ENCODE measurements at regions not wholly inside any gene's neighbourhood (a gene's known extent, or its start where the extent isn't known, plus 50 kb on each side); places are given as distances from the start of the nearest gene placed in this dataset.

GRCh38 chr21:29448766-29449165 lies 150.0 kb downstream of the BACH1 start:
- no peak overlapping the region for H2AFZ ChIP-seq (ENCODE audit: low read length)
- WGBS (ENCODE audit: low lambda C conversion rate), result 83% methylated on average over 4 of the region's 4 CpGs
- TF ChIP-seq ZNF292 (CRISPR knock-in tag; IDR thresholded peaks at IDR 0.05; ENCODE audit: borderline replicate concordance, low read depth), result no peak
- TF ChIP-seq ZNF513 (CRISPR knock-in tag; conservative IDR thresholded peaks at IDR 0.05), result no peak
- no peak for TF ChIP-seq CEBPZ (IDR thresholded peaks at IDR 0.05; ENCODE audit: low read length)
- no peak for TF ChIP-seq ZBTB34 (CRISPR knock-in tag; IDR thresholded peaks at IDR 0.05)
- no peak for TF ChIP-seq ZNF17 (CRISPR knock-in tag; IDR thresholded peaks at IDR 0.05)
- TF ChIP-seq MTA3 (CRISPR knock-in tag; IDR thresholded peaks at IDR 0.05), result no peak
- H3K27me3 ChIP-seq (ENCODE audit: control insufficient read depth in 1 of 2, insufficient read depth in 2 of 2, low read length in 2 of 2), result no peaks in the 10 kb centered on the region
- no peak overlapping the region for H3K4me3 ChIP-seq (replicated peaks in 1 of 3; ENCODE audit: insufficient read depth in 1 of 3, low read depth in 2 of 3, low read length in 3 of 3)
- no peaks in the 10 kb centered on the region for H4K20me1 ChIP-seq (ENCODE audit: insufficient read depth, low read length)
- intact Hi-C loops (cut with micrococcal nuclease; ENCODE audit: unreplicated experiment), result no loop called here
- no peak overlapping the region for H3K4me2 ChIP-seq (ENCODE audit: low read depth, low read length)
- H3K79me2 ChIP-seq (ENCODE audit: insufficient read depth, low read length), result no peaks in the 10 kb centered on the region
- DNase-seq (ENCODE audit: low spot score) (no peak), ATAC-seq (no peak), FAIRE-seq (no peak)
- in situ Hi-C loops (cut with HindIII; ENCODE audit: extremely low pct_ligation_motif_present, low pct_unique_long_range_greater_than_20kb), result no loop called here
- no peak overlapping the region for H3K9ac ChIP-seq (ENCODE audit: insufficient read depth, low read depth, low read length)
- no peak overlapping the region for H3K27ac ChIP-seq (ENCODE audit: extremely low read length, insufficient read depth, low read length)
- H3K36me3 ChIP-seq (replicated peaks in 1 of 2; ENCODE audit: control insufficient read depth in 1 of 2, insufficient read depth in 2 of 2, low read length in 2 of 2), result peaks cover 0 to 2% of the 10 kb centered on the region in 2 experiments; a peak in 1 of 5 replicates
- CTCF ChIA-PET (ENCODE audit: low intra/inter-chr PET ratio, low total read pairs), result no interaction called here
- BruUV-seq (replicated peaks), result no TSS peak
- POLR2A ChIA-PET, result no interaction called here
- peaks cover 6% of the 10 kb centered on the region for H3K9me3 ChIP-seq (ENCODE audit: low read length)
- no peaks in the 10 kb centered on the region for H3K4me1 ChIP-seq (ENCODE audit: insufficient read depth, low read length)

Measured in HepG2 (cell line).